GM18951 (cell line): ENCODE measurements at regions not wholly inside any gene's neighbourhood (a gene's known extent, or its start where the extent isn't known, plus 50 kb on each side); places are given as distances from the start of the nearest gene placed in this dataset.

ENCODE experiments used
- POLR2A ChIP-seq: IDR thresholded peaks from 4 replicates; pipeline ENCODE4 v1.6.1; 2011; ENCODE audit warnings: mild to moderate bottlenecking; ENCODE audit not compliant: insufficient read length, insufficient read depth; ENCODE audit errors: extremely low read depth
- in situ Hi-C: fragments of 300-500 bp; cut with MboI; formaldehyde crosslinking; loops from one replicate; pipeline ENCODE4 v1.12.0; 2022; ENCODE audit warnings: low sequenced_read_pairs, mixed read lengths, inconsistent platforms; ENCODE audit not compliant: unreplicated experiment

DNA sequence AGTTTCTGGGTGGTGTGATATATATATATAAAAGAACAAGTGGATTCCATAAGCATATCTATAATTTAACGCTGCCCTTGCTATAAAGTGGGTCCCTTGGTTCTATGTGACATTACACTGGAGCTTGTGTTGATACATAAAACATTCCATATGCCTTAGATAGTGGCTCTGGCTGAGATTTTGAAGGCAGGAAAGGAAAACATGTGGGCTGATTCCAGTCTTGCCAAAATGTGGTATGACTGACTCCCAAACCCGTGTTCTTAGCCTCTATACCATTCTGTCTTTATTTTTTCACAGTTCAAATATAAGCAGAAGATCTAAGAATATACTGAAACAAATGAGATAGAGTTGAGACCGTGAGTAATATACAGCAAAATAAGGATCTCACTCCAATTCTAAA lies 522.8 kb upstream of the LRRC4C start:
- no peak for TF ChIP-seq POLR2A
- in situ Hi-C loops: no loop called here

DNA sequence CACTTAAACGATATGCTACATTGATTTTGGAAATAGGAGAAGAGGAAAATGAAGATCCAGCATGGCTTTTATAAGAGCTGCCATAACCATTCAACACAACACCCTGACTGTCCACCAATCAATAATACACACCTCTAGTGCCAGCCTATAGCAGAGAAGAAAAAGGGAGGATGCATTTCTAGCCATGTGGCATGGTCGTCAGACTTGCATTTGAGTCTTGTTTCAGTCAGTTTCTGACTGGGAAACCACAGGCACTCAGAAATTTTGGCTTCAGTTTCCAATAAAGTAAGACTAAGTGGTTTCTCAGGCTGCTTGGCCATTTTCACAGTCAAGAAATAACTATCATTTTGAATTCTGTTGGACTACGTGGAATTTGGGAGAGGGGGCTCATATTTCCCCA lies 523.5 kb upstream of the LRRC4C start:
- no peak for TF ChIP-seq POLR2A
- in situ Hi-C loops: no loop called here

DNA sequence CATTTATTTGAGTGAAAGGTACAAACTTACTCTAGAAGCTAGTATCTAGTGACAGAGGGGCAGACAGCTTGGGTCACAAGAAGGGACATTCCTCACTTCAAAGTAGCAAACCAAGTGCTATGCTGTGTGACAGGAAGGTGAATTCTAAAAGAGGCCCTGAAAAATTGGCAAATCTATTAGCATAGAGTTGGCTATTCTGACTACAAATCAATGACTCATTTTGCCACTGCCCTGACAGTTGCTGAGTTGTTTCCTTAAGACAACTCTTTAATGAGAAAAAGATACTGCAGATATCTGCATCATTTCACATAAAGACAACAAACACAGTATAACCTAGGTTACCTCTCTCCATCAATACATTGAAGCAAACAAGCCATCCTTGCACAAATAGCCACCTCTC lies 524.0 kb upstream of the LRRC4C start:
- TF ChIP-seq POLR2A: no peak
- in situ Hi-C loops: no loop called here

DNA sequence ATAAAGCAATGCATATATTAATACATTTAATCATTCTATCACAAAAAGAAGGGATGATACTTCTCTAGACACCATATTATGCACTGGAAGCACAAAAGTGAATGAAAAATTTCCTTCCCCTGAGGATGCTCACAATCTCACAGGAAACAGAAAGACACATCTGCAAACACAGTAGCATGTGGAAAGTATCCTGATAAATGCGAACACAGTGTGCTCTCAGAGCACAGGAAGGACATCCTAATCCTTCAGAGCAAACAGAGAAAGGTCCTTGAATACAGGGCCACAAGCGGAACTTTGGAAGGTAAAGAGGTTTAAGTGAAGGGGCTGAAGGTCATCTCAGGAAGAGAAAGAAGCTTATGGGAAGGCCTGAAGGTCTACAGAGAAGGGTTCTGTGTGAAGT lies 524.6 kb upstream of the LRRC4C start:
- in situ Hi-C loops: no loop called here
- no peak for TF ChIP-seq POLR2A

DNA sequence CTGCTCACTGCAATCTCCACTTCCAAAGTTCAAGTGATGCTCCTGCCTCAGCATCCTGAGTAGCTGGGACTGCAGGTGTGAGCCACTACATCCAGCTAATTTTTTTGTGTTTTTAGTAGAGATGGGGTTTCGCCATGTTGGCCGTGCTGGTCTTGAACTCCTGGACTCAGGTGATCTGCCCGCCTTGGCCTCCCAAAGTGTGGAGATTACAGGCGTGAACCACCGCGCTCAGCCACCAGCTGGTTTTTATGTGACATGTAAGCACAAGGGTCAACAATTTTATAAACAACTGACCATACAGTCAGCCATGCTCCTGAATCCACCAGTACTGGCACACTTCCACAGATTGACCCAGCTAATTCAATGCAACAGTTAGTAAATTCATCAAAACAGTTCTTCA lies 526.3 kb upstream of the LRRC4C start:
- TF ChIP-seq POLR2A: no peak
- in situ Hi-C loops: no loop called here

DNA sequence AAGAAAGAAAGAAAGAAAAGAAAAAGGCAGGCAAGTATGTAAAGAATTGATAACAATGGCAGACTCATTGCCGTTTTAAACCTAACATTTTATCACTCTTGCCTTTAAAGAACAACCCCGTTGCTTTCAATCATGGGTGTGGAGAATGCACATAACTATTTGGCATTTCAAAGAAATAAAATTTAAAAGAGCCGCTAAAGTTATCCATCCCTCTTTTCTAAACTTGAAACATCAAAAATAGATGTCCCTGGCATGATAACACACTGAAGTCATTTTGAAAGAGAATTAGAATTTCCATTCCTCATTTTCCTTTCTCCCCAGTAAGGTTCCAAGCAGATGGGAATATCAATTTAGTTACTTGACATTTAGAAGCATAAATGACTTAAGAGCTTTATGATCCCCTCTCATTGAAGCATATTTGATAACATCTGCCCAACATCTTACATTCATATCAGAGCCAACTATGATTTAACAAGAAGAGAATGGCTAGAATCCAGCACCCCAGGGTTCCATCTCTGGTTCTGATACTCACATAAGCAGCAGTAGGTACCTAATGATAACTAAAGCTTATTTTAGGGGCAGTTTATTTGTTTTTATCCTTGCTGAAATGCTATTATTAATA lies 529.6 kb upstream of the LRRC4C start:
- no peak for TF ChIP-seq POLR2A
- in situ Hi-C loops: no loop called here

DNA sequence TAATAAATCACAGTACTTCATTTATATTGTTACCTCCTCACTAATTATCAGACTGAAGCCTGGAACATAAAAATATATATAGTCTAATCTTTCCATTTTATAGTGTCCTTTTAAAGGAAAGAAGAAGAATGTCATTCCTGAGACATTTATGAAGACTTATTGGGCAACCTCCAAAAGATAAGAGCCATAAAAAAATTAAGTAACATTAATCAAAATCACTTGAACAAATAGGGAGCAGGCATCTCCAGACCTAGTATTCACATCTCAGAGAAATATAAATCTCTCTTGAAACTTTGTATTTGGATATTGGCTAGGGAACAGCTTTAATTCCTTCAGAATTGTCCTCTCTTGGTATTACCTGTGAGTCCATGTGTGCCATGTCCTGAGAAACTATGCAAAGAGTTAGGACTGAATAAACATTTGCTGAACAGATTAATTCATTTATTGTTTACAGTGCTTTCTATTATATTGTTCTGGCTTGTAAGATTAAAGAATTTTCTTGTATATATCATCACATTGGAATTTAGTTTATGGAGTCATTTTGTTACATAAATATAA lies 530.5 kb upstream of the LRRC4C start:
- in situ Hi-C loops: no loop called here
- no peak for TF ChIP-seq POLR2A

DNA sequence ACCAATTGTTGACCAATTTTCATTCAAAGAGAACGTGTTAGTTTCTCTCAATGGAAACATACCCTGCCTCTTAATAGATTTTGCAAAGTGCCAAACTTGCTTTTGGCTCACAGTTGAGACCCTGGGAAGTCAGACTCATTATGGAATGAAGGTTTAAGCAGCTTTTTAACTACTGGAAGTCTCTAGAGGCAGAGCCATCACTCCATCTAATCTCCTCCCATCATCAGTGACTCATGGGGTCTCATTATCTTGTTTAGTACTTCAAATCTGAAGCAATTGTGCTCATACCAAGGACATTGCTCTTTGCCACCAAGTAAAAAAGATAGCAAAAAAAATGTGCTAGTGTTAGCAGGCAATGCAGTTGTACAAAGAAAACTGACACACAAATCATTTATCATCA lies 537.1 kb upstream of the LRRC4C start:
- TF ChIP-seq POLR2A: no peak
- in situ Hi-C loops: no loop called here

DNA sequence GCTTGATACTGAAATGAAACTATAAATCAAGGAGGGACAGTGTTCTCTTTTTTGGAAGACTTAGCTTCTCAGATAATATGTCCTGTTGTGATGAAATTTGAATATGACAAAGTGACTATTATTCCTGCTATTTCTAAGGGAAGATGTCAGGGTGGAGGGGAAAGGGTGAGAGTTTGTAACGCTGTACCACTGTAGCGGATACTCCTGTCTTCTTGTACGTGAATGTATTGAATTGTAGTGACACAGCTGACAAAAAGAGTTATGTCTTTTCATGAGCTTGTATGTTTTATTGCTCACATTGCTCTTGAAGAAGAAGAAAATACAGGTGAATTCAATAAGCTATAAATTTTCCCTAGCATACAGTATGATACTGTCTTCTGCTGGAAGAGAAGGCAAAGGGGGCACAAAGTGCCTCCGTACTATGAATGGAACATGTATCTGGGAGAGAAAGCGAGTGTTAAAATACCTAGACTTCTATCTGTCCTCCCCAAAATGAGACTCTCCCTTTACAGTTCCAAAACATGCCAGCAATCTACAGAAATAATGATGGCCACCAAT lies 538.5 kb upstream of the LRRC4C start:
- no peak for TF ChIP-seq POLR2A
- in situ Hi-C loops: no loop called here

DNA sequence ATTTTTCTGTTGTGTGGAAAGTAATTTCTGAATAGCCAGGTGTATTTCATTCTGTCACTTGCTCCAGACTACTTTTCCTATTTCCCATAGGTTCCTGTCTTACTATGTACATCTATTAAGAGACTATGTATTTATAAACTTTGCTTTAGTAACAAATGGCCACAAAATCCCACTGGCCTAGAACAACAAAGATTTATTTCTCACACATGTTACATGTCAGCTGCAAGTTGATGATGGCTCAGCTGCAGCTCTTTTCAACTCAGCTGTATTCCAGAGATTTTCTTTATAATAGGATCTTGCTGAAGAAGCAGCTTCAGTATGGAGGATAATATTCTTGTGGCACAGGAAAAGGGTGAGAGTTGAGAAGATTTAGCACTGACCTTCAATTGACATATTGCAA lies 539.6 kb upstream of the LRRC4C start:
- in situ Hi-C loops: no loop called here
- no peak for TF ChIP-seq POLR2A

DNA sequence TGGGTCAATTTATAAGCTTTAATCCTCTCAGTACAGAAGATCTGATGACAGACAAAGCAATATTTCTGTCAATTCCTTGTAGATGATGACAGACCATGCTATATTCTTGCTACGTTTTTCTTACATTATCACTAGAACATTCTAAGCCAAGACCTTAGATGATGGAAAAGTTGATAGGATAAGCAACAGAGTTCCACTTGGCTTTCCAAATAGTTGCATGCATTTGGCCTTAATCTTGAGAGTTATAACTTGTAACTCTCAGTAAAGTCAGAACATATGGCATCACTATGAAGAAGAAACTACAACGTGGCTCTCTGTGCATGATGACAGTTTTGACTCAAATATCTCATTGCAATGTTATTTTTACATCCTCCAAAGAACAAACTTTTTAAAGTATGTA lies 544.3 kb upstream of the LRRC4C start:
- TF ChIP-seq POLR2A: no peak
- in situ Hi-C loops: no loop called here

DNA sequence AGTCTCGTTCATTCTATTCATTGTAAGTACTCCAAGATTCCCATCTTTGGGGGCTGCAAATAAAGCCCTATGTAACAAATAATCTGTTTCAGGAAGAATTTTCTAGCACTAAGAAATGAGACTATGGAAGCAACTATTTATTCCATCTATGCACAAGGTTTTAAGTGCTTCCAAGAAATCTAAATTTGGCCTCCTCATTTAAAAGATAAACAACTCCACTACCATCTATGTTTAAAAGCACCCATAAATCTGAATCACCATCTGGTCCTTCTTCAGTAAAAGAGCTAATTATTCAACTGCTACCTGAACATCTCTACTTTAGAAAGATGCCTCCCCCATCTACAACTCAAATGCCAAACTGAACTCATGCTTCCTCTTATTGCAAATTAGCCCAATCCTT lies 547.3 kb upstream of the LRRC4C start:
- in situ Hi-C loops: no loop called here
- TF ChIP-seq POLR2A: no peak

DNA sequence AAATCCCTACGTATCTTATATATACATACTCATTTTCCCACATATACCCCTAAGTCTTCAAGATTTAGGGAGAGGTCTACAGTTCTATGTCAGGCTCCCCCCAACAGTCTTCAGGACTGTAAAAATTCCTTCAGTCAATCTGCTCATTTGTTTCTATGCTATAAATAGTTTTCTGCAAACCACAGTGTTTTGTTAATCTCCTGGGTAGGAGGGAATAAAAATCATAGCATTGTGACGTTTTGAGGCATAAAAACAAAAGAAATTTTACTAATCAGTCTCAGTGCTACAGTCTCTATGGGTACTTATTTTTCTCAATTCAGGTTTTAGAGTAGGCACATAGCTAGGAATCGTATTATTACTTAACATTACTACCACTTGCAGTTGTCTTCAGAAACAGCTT lies 552.8 kb upstream of the LRRC4C start:
- in situ Hi-C loops: no loop called here

DNA sequence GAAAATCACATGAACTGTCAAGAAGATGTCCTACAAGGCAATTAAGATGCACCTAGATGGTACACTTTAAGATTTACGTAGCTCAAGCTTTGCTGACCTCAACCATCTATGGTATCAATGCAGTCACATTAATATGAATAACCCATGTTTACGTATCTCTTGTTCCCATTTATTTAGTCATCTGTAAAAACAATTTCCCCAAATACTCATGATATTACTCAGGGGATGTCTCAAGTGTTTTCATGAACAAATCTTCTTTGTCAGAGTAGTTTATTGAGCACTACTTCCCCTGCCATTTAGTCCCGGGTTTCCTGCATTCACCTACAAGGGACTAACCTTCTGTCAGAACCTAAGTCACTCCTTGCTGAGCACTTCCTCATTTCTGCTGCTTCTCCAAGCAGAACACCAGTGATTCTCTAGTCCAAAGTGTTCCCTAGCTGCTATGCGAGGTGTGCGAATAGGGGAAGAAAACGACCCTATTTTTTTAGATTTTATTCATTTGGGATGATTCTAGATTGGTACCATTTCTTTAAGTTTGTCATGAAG lies 554.3 kb upstream of the LRRC4C start:
- in situ Hi-C loops: no loop called here
- TF ChIP-seq POLR2A: no peak

More for the DNA sequence above, 552.8 kb upstream of the LRRC4C start:
- TF ChIP-seq POLR2A: no peak
